ENCODE measurements at regions not wholly inside any gene's neighbourhood (a gene's known extent, or its start where the extent isn't known, plus 50 kb on each side); places are given as distances from the start of the nearest gene placed in this dataset.

DNA sequence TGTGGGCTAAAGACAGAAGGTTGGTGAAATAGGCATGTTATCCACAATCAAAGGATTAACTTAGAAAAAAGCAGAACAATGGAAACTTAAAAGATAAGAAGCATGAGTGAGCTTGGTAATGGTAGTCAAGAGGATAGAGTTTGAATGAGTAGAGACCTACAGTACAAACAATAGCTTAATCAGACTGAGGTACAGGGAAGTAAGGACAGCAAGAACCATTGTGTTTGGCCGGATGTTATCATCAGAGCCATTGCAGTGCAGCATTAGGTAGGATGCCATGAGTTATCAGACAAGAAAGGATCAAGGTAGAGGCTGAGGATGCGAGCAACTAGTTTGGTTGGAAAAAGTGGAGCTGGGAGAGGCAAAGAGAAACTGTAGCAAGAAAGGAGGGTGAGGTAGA lies 353.3 kb upstream of the VSTM2A start:
- TF ChIP-seq TAF1 (IDR thresholded peaks at IDR 0.05; ENCODE audit: low read depth, low read length) = no peak
- TF ChIP-seq POLR2A (IDR thresholded peaks at IDR 0.05; ENCODE audit: low read depth, low read length) = no peak
- TF ChIP-seq POLR2AphosphoS5 (IDR thresholded peaks at IDR 0.05; ENCODE audit: low read depth, low read length) = no peak
- TF ChIP-seq SPI1 (IDR thresholded peaks at IDR 0.05; ENCODE audit: low read depth, low read length) = no peak
- no peak for TF ChIP-seq POU2F2 (IDR thresholded peaks at IDR 0.05; ENCODE audit: low read depth, low read length)
- TF ChIP-seq PAX5 (IDR thresholded peaks at IDR 0.05; ENCODE audit: insufficient read depth, low read length, severe bottlenecking) = no peak
